ENCODE measurements at regions not wholly inside any gene's neighbourhood (a gene's known extent, or its start where the extent isn't known, plus 50 kb on each side); places are given as distances from the start of the nearest gene placed in this dataset.

- Mint-ChIP-seq H3K36me3 (no peaks in the 10 kb centered on the region), H3K4me3 (no peak overlapping the region), H3K27me3 (peaks cover 40% of the 10 kb centered on the region), H3K27ac (no peak overlapping the region), H3K4me1 (ENCODE audit: unreplicated experiment) (peaks cover 18% of the 10 kb centered on the region), H3K9me3 (no peaks in the 10 kb centered on the region)
- TF ChIP-seq CTCF (conservative IDR thresholded peaks at IDR 0.05): no peak
- DNase-seq (ENCODE audit: extremely low spot score, unreplicated experiment): no peak
These were observed 761.9 kb upstream of the MMS22L start for GRCh38 chr6:98044791-98045470.

DNA sequence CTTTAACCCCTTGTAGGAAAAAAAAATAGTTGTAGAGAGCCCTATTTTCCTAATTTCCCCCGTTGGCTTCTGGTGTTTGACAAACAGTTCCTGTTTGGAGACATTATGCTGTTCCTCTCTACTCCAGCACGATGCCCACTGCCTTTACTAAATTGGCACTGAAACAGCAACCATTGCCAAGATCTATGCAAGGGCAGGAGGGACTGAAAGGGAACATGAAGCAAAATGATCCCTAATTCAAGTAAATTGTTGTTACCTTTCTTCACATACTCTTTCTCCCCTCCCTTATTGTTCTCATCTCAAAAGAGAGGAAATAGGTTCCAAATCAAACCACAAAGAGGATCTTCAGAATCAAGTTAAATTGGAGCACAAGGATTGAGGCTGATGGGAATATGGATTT, 764.1 kb upstream of the MMS22L start:
- Mint-ChIP-seq H3K27ac (no peak overlapping the region), H3K4me3 (no peak overlapping the region), H3K4me1 (ENCODE audit: unreplicated experiment) (peaks cover 3% of the 10 kb centered on the region), H3K36me3 (no peaks in the 10 kb centered on the region), H3K27me3 (peaks cover 36% of the 10 kb centered on the region), H3K9me3 (no peaks in the 10 kb centered on the region)
- DNase-seq (ENCODE audit: extremely low spot score, unreplicated experiment): no peak
- TF ChIP-seq CTCF (conservative IDR thresholded peaks at IDR 0.05): no peak

DNA sequence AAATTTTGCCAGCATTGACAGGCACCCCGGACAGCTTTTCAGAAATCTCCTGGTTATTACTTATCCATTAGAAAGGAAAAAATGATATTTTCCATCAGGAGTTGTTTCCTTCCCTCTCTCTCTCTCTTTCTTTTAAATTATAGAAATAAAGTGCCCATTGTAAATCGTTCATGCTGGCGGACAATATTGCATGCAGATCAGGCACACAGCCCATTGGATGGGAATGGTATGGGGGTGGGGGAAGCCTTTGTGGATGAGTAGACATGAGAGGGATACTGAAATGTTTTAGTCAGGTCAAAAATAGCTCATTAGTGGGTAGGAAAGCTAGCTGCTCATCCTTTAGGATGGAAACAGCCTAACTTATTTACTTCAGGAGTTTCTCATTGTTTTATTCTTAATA, 764.9 kb upstream of the MMS22L start:
- TF ChIP-seq CTCF (conservative IDR thresholded peaks at IDR 0.05): no peak
- Mint-ChIP-seq H3K36me3 (no peaks in the 10 kb centered on the region), H3K9me3 (no peaks in the 10 kb centered on the region), H3K4me1 (ENCODE audit: unreplicated experiment) (no peaks in the 10 kb centered on the region), H3K27ac (no peak overlapping the region), H3K4me3 (no peak overlapping the region), H3K27me3 (peaks cover 34% of the 10 kb centered on the region)
- no peak for DNase-seq (ENCODE audit: extremely low spot score, unreplicated experiment)

DNA sequence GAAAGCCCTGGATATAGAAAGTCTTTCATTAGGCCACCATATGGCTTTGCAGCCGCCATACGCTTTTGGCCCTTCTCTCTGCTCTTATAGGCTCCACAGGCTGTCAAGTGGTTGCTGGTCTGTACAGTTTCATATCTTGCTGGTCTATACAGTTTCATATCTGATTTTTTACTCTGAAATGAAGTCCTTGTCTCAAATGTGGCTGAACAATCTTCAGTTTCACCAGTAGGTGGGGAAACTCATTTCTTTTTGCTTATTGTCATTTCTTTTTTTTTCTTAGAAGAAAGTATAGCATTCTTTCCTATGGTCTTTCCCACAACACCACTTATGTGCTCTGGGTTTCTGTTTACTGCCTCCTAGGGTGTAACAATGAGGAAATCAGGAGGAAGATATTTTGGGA, 771.4 kb upstream of the MMS22L start:
- Mint-ChIP-seq H3K9me3 (no peaks in the 10 kb centered on the region), H3K27ac (no peak overlapping the region)

GRCh38 chr6:98056955-98057354, 773.9 kb upstream of the MMS22L start:
- no peak for DNase-seq (ENCODE audit: extremely low spot score, unreplicated experiment)
- Mint-ChIP-seq H3K36me3 (no peaks in the 10 kb centered on the region), H3K4me1 (ENCODE audit: unreplicated experiment) (peaks cover 11% of the 10 kb centered on the region), H3K9me3 (no peaks in the 10 kb centered on the region), H3K27me3 (peaks cover 17% of the 10 kb centered on the region), H3K27ac (no peak overlapping the region), H3K4me3 (peak overlapping the region; percentile 55)
- TF ChIP-seq CTCF (conservative IDR thresholded peaks at IDR 0.05): no peak

More for the DNA sequence above, 771.4 kb upstream of the MMS22L start:
- Mint-ChIP-seq H3K4me1 (ENCODE audit: unreplicated experiment) (peaks cover 11% of the 10 kb centered on the region), H3K4me3 (no peak overlapping the region), H3K36me3 (no peaks in the 10 kb centered on the region), H3K27me3 (peaks cover 21% of the 10 kb centered on the region)
- peak; percentile 70 for TF ChIP-seq CTCF (conservative IDR thresholded peaks at IDR 0.05)
- DNase-seq (ENCODE audit: extremely low spot score, unreplicated experiment): no peak

Data from type B pancreatic cell (in vitro differentiated cells).